WTC11 (cell line): ENCODE measurements at regions not wholly inside any gene's neighbourhood (a gene's known extent, or its start where the extent isn't known, plus 50 kb on each side); places are given as distances from the start of the nearest gene placed in this dataset.

ENCODE experiments used
- CREB1 ChIP-seq: sonication (generic); formaldehyde crosslinking; IDR thresholded peaks from 2 replicates; pipeline ENCODE4 v1.8.0; 2023; ENCODE audit warnings: mild to moderate bottlenecking, missing genetic modification reagents
- FOXP1 ChIP-seq: sonication (generic); formaldehyde crosslinking; IDR thresholded peaks from 2 replicates; pipeline ENCODE4 v1.8.0; 2022; ENCODE audit warnings: missing genetic modification reagents, mild to moderate bottlenecking, moderate library complexity, borderline replicate concordance
- MAX ChIP-seq: sonication (generic); formaldehyde crosslinking; IDR thresholded peaks from 2 replicates; pipeline ENCODE4 v1.8.0; 2022; ENCODE audit warnings: mild to moderate bottlenecking, missing genetic modification reagents
- NR3C1 ChIP-seq: sonication (generic); formaldehyde crosslinking; conservative IDR thresholded peaks from 2 replicates; pipeline ENCODE4 v1.8.1; 2023; ENCODE audit warnings: low read depth, mild to moderate bottlenecking, missing genetic modification reagents
- PREB ChIP-seq: sonication (generic); formaldehyde crosslinking; IDR thresholded peaks from 2 replicates; pipeline ENCODE4 v1.8.1; 2022; ENCODE audit warnings: mild to moderate bottlenecking, missing genetic modification reagents, moderate library complexity, borderline replicate concordance
- SMAD4 ChIP-seq: sonication (generic); formaldehyde crosslinking; IDR thresholded peaks from 2 replicates; pipeline ENCODE4 v1.8.0; 2022; ENCODE audit warnings: mild to moderate bottlenecking, missing genetic modification reagents
- SP1 ChIP-seq: sonication (generic); formaldehyde crosslinking; conservative IDR thresholded peaks from 2 replicates; pipeline ENCODE4 v1.8.1; 2022; ENCODE audit warnings: missing genetic modification reagents
- TCF7 ChIP-seq: sonication (generic); formaldehyde crosslinking; IDR thresholded peaks from 2 replicates; pipeline ENCODE4 v1.8.0; 2022; ENCODE audit warnings: mild to moderate bottlenecking, low read depth, missing genetic modification reagents, moderate library complexity
- TEAD1 ChIP-seq: sonication (generic); formaldehyde crosslinking; IDR thresholded peaks from 2 replicates; pipeline ENCODE4 v1.8.0; 2022; ENCODE audit warnings: mild to moderate bottlenecking, missing genetic modification reagents
- ZNF138 ChIP-seq: sonication (generic); formaldehyde crosslinking; conservative IDR thresholded peaks from 2 replicates; pipeline ENCODE4 v1.8.1; 2022; ENCODE audit warnings: mild to moderate bottlenecking, moderate library complexity, missing genetic modification reagents
- ZNF232 ChIP-seq: sonication (generic); formaldehyde crosslinking; IDR thresholded peaks from 2 replicates; pipeline ENCODE4 v1.8.0; 2022; ENCODE audit warnings: mild to moderate bottlenecking, missing genetic modification reagents
- TF ChIP-seq, protein P1 (sequence below): fragments of 200-600 bp; IDR thresholded peaks from 2 replicates; pipeline ENCODE4 v1.8.0; 2022; ENCODE audit warnings: antibody characterized with exemption
- TF ChIP-seq, protein P2 (sequence below): sonication (generic); formaldehyde crosslinking; IDR thresholded peaks from 2 replicates; pipeline ENCODE4 v1.8.1; 2023; ENCODE audit warnings: mild to moderate bottlenecking, missing genetic modification reagents, moderate library complexity
- TF ChIP-seq, protein P3 (sequence below): sonication (generic); formaldehyde crosslinking; IDR thresholded peaks from 2 replicates; pipeline ENCODE4 v1.8.1; 2023; ENCODE audit warnings: mild to moderate bottlenecking, missing genetic modification reagents, moderate library complexity

- TF ChIP-seq, protein P1, sequence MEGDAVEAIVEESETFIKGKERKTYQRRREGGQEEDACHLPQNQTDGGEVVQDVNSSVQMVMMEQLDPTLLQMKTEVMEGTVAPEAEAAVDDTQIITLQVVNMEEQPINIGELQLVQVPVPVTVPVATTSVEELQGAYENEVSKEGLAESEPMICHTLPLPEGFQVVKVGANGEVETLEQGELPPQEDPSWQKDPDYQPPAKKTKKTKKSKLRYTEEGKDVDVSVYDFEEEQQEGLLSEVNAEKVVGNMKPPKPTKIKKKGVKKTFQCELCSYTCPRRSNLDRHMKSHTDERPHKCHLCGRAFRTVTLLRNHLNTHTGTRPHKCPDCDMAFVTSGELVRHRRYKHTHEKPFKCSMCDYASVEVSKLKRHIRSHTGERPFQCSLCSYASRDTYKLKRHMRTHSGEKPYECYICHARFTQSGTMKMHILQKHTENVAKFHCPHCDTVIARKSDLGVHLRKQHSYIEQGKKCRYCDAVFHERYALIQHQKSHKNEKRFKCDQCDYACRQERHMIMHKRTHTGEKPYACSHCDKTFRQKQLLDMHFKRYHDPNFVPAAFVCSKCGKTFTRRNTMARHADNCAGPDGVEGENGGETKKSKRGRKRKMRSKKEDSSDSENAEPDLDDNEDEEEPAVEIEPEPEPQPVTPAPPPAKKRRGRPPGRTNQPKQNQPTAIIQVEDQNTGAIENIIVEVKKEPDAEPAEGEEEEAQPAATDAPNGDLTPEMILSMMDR, result no peak
- TF ChIP-seq PREB (CRISPR knock-in tag), result no peak
- TF ChIP-seq, protein P2, sequence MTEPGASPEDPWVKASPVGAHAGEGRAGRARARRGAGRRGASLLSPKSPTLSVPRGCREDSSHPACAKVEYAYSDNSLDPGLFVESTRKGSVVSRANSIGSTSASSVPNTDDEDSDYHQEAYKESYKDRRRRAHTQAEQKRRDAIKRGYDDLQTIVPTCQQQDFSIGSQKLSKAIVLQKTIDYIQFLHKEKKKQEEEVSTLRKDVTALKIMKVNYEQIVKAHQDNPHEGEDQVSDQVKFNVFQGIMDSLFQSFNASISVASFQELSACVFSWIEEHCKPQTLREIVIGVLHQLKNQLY, result no peak
- no peak for TF ChIP-seq CREB1
- no peak for TF ChIP-seq SMAD4 (CRISPR knock-in tag)
- no peak for TF ChIP-seq TEAD1
- TF ChIP-seq TCF7 (CRISPR knock-in tag), result no peak
- TF ChIP-seq, protein P3, sequence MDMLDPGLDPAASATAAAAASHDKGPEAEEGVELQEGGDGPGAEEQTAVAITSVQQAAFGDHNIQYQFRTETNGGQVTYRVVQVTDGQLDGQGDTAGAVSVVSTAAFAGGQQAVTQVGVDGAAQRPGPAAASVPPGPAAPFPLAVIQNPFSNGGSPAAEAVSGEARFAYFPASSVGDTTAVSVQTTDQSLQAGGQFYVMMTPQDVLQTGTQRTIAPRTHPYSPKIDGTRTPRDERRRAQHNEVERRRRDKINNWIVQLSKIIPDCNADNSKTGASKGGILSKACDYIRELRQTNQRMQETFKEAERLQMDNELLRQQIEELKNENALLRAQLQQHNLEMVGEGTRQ (CRISPR knock-in tag), result no peak
- TF ChIP-seq MAX (CRISPR knock-in tag), result no peak
- no peak for TF ChIP-seq FOXP1 (CRISPR knock-in tag)
- no peak for TF ChIP-seq NR3C1 (CRISPR knock-in tag)
- no peak for TF ChIP-seq SP1 (CRISPR knock-in tag)
- TF ChIP-seq ZNF138 (CRISPR knock-in tag), result no peak
- no peak for TF ChIP-seq ZNF232 (CRISPR knock-in tag)
Measured at GRCh38 chr1:81158592-81158991, 642.1 kb upstream of the ADGRL2 start.
